GM12801 (cell line): ENCODE measurements at regions not wholly inside any gene's neighbourhood (a gene's known extent, or its start where the extent isn't known, plus 50 kb on each side); places are given as distances from the start of the nearest gene placed in this dataset.

ENCODE experiments used
- CTCF ChIP-seq: IDR thresholded peaks from one replicate; pipeline ENCODE4 v1.5.1; 2011; ENCODE audit warnings: control low read depth; ENCODE audit not compliant: insufficient read length; ENCODE audit errors: extremely low read depth

GRCh38 chr13:48910686-48911085, 65.0 kb upstream of the FNDC3A start:
- TF ChIP-seq CTCF, result no peak

GRCh38 chr13:48919751-48920150, 56.0 kb upstream of the FNDC3A start:
- TF ChIP-seq CTCF, result no peak

GRCh38 chr13:48920730-48921129, 55.0 kb upstream of the FNDC3A start:
- TF ChIP-seq CTCF, result no peak

GRCh38 chr13:48923376-48923775, 52.3 kb upstream of the FNDC3A start:
- no peak for TF ChIP-seq CTCF

- TF ChIP-seq CTCF, result no peak
Observed at GRCh38 chr13:48925001-48925400, 50.7 kb upstream of the FNDC3A start.
